ENCODE measurements at regions not wholly inside any gene's neighbourhood (a gene's known extent, or its start where the extent isn't known, plus 50 kb on each side); places are given as distances from the start of the nearest gene placed in this dataset.

- TF ChIP-seq CTCF (conservative IDR thresholded peaks at IDR 0.05; ENCODE audit: low read length), result no peak
- no peak for TF ChIP-seq EZH2phosphoT487 (IDR thresholded peaks at IDR 0.05; ENCODE audit: borderline replicate concordance)
These were observed 251.1 kb downstream of the IPMK start for GRCh38 chr10:58016614-58017013.
